ENCODE measurements at regions not wholly inside any gene's neighbourhood (a gene's known extent, or its start where the extent isn't known, plus 50 kb on each side); places are given as distances from the start of the nearest gene placed in this dataset.

DNA sequence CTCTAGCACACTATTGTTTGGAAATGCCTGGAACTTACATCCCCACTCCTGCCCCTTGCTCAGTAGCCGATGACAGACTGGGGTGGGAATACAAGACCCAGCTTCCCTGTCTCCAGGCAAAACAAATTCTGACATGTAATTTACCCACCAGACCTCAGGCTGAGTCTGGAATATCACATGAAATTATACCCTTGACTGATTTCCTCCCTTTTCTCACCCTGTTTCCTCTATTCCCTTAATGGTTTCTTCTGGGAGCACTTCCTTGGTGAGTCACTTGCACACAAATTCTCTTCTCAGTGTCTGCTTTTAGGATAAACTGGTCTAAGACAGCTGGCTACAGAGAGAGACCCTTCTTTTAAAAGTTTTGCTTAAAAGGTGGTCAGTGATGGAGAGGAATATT, 65.8 kb upstream of the DIPK2B start:
- no peak overlapping the region for H3K27ac ChIP-seq
- H3K4me1 ChIP-seq: no peaks in the 10 kb centered on the region
- H3K27me3 ChIP-seq: no peaks in the 10 kb centered on the region
- no peak overlapping the region for H3K4me3 ChIP-seq
- in situ Hi-C loops (cut with MboI; ENCODE audit: low pct_ligation_motif_present in 1 of 4, low pct_unique_long_range_greater_than_20kb in 1 of 4, low sequenced_read_pairs in 3 of 4) (loop anchor here in 1 of 4 donors (25.0 kb wide), 1 partner anchor 104 kb away; no protein-coding TSS in a partner anchor), intact Hi-C loops (cut with DNase I; ENCODE audit: low total_unique reads) (no loop called here)
- DNase-seq: no peak
- TF ChIP-seq POLR2A (IDR thresholded peaks at IDR 0.05): no peak
- no peak for TF ChIP-seq EP300 (IDR thresholded peaks at IDR 0.05; ENCODE audit: low read depth)
- TF ChIP-seq, protein P1, sequence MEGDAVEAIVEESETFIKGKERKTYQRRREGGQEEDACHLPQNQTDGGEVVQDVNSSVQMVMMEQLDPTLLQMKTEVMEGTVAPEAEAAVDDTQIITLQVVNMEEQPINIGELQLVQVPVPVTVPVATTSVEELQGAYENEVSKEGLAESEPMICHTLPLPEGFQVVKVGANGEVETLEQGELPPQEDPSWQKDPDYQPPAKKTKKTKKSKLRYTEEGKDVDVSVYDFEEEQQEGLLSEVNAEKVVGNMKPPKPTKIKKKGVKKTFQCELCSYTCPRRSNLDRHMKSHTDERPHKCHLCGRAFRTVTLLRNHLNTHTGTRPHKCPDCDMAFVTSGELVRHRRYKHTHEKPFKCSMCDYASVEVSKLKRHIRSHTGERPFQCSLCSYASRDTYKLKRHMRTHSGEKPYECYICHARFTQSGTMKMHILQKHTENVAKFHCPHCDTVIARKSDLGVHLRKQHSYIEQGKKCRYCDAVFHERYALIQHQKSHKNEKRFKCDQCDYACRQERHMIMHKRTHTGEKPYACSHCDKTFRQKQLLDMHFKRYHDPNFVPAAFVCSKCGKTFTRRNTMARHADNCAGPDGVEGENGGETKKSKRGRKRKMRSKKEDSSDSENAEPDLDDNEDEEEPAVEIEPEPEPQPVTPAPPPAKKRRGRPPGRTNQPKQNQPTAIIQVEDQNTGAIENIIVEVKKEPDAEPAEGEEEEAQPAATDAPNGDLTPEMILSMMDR (IDR thresholded peaks at IDR 0.05): no peak
- no peak for TF ChIP-seq POLR2AphosphoS5 (IDR thresholded peaks at IDR 0.05)
- WGBS, 2 donors (ENCODE audit: low coverage in 1 of 2): 86% methylated on average over 1 of the region's 1 CpG; no CpG with 5 or more reads in 1 of the 2 donors
- H3K9me3 ChIP-seq: no peaks in the 10 kb centered on the region
- no peaks in the 10 kb centered on the region for H3K36me3 ChIP-seq

DNA sequence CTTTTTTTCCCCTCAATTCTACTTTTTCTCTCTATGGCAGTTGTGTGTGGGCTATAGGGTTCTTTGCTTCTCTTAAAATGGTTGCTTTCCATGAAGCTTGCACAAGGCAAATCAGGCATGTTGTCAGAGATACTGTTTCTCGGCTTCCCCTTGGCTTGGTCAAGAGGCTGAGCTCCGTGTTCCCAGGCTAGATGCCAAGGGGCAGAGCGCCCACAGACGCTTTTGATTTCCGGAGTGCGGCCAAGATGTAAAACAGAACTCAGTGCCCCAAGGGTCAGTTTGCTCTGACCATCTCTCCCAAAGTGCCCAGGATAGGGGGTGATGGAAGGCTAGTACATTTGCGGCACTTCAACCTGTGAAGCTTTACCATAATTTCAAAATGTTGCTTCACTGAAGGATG, 64.2 kb upstream of the DIPK2B start:
- no peaks in the 10 kb centered on the region for H3K9me3 ChIP-seq
- WGBS, 2 donors (ENCODE audit: low coverage in 1 of 2): 88 to 100% methylated on average over 1 to 7 of the region's 7 CpGs
- H3K4me3 ChIP-seq: no peak overlapping the region
- in situ Hi-C loops (cut with MboI; ENCODE audit: low pct_ligation_motif_present in 1 of 4, low pct_unique_long_range_greater_than_20kb in 1 of 4, low sequenced_read_pairs in 3 of 4) (loop anchor here in 1 of 4 donors (25.0 kb wide), 1 partner anchor 103 kb away; no protein-coding TSS in a partner anchor), intact Hi-C loops (cut with DNase I; ENCODE audit: low total_unique reads) (no loop called here)
- no peak for DNase-seq
- H3K4me1 ChIP-seq: no peaks in the 10 kb centered on the region
- H3K36me3 ChIP-seq: no peaks in the 10 kb centered on the region
- H3K27me3 ChIP-seq: no peaks in the 10 kb centered on the region
- H3K27ac ChIP-seq: no peak overlapping the region
- TF ChIP-seq POLR2AphosphoS5 (IDR thresholded peaks at IDR 0.05) (no peak), EP300 (IDR thresholded peaks at IDR 0.05; ENCODE audit: low read depth) (no peak)

DNA sequence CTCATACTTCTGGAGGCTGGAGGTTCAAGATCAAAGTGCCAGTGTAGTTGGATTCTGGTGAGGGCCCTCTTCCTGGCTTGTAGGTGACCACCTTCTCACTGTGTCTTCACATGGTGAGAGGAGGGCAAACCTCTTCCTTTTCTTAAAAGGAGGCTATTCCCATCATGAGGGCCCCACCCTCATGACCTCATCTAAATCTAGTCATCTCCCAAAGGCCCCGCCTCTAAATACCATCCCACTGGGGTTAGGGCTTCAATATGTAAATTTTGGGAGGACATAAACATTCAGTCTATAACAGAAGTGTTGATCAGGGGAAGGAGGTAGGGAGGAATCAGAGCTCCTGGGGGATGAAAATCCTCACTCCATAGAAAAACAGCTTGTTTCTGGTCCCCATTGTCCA, 60.8 kb upstream of the DIPK2B start:
- Histone ChIP-seq H3K4me3 (no peak overlapping the region), H3K4me1 (no peaks in the 10 kb centered on the region), H3K27me3 (no peaks in the 10 kb centered on the region), H3K9me3 (no peaks in the 10 kb centered on the region), H3K27ac (no peak overlapping the region), H3K36me3 (no peaks in the 10 kb centered on the region)
- WGBS, 2 donors (ENCODE audit: low coverage in 1 of 2): 82% methylated on average over 1 of the region's 1 CpG; no CpG with 5 or more reads in 1 of the 2 donors
- TF ChIP-seq POLR2A (IDR thresholded peaks at IDR 0.05) (no peak), POLR2AphosphoS5 (IDR thresholded peaks at IDR 0.05) (no peak), EP300 (IDR thresholded peaks at IDR 0.05; ENCODE audit: low read depth) (no peak)
- TF ChIP-seq, protein P1 (IDR thresholded peaks at IDR 0.05): no peak
- no peak for DNase-seq
- in situ Hi-C loops (cut with MboI; ENCODE audit: low pct_ligation_motif_present in 1 of 4, low pct_unique_long_range_greater_than_20kb in 1 of 4, low sequenced_read_pairs in 3 of 4): loop anchor here in 1 of 4 donors (25.0 kb wide), 1 partner anchor 99 kb away; no protein-coding TSS in a partner anchor
- intact Hi-C loops (cut with DNase I; ENCODE audit: low total_unique reads): no loop called here

DNA sequence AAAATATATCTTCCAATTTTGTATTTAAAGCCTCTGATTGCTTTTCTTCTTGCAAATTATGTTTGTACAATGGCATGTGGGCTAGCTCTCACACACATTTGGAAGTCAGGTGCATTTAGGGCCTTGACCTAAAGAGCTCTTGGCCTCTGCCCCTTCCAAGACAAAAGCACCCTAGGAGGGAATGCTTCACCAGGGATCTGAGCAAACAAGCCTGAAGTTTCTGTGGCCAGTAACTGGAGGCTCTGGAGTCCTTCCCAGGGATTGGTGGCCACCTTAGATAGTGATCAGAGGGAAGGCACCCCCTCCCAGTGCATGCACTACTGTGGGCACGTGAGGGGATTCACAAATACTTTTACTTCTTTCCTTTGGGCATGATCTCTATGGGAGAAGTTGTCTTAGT, 60.3 kb upstream of the DIPK2B start:
- DNase-seq: no peak
- TF ChIP-seq, protein P1 (IDR thresholded peaks at IDR 0.05): no peak
- TF ChIP-seq POLR2A (IDR thresholded peaks at IDR 0.05) (no peak), POLR2AphosphoS5 (IDR thresholded peaks at IDR 0.05) (no peak), EP300 (IDR thresholded peaks at IDR 0.05; ENCODE audit: low read depth) (no peak)
- H3K27ac ChIP-seq: no peak overlapping the region
- H3K36me3 ChIP-seq: no peaks in the 10 kb centered on the region
- 44% methylated on average over 1 of the region's 1 CpG; no CpG with 5 or more reads in 1 of the 2 donors for WGBS, 2 donors (ENCODE audit: low coverage in 1 of 2)
- H3K4me3 ChIP-seq: no peak overlapping the region
- no peaks in the 10 kb centered on the region for H3K4me1 ChIP-seq
- in situ Hi-C loops (cut with MboI; ENCODE audit: low pct_ligation_motif_present in 1 of 4, low pct_unique_long_range_greater_than_20kb in 1 of 4, low sequenced_read_pairs in 3 of 4) (loop anchor here in 1 of 4 donors (25.0 kb wide), 1 partner anchor 99 kb away; no protein-coding TSS in a partner anchor), intact Hi-C loops (cut with DNase I; ENCODE audit: low total_unique reads) (no loop called here)
- no peaks in the 10 kb centered on the region for H3K27me3 ChIP-seq
- no peaks in the 10 kb centered on the region for H3K9me3 ChIP-seq

Measured in transverse colon (tissue), 4 donors.